Activated T-helper 17 cell treated with anti-CD3 and anti-CD28 coated beads, Interleukin-2, amount 50 U/mL, for 72 hours (primary cell): ENCODE measurements at regions not wholly inside any gene's neighbourhood (a gene's known extent, or its start where the extent isn't known, plus 50 kb on each side); places are given as distances from the start of the nearest gene placed in this dataset.

Source experiments
- ATAC-seq: fragments of 150-1000 bp; cut with Tn5 transposase; replicated peaks from 2 replicates; pipeline ENCODE4 v1.10.0; 2021; ENCODE audit warnings: mild to moderate bottlenecking, moderate library complexity
- H3K27ac Mint-ChIP-seq: one replicate; pipeline ENCODE4 v1.8.0; 2022; ENCODE audit warnings: mixed read lengths
- H3K27me3 Mint-ChIP-seq: one replicate; pipeline ENCODE4 v1.8.0; 2022; ENCODE audit warnings: mixed read lengths
- H3K36me3 Mint-ChIP-seq: one replicate; pipeline ENCODE4 v1.8.0; 2022; ENCODE audit warnings: low read depth, mild to moderate bottlenecking, mixed read lengths
- H3K4me1 Mint-ChIP-seq: one replicate; pipeline ENCODE4 v1.8.0; 2022; ENCODE audit warnings: mixed read lengths
- H3K4me3 Mint-ChIP-seq: one replicate; pipeline ENCODE4 v1.8.0; 2022; ENCODE audit warnings: mild to moderate bottlenecking, mixed read lengths
- H3K9me3 Mint-ChIP-seq: one replicate; pipeline ENCODE4 v1.8.0; 2022; ENCODE audit warnings: mixed read lengths

GRCh38 chr4:145381163-145381562, 100.5 kb upstream of the SMAD1 start:
- H3K9me3 Mint-ChIP-seq = no peaks in the 10 kb centered on the region
- no peaks in the 10 kb centered on the region for H3K36me3 Mint-ChIP-seq
- H3K27ac Mint-ChIP-seq = no peak overlapping the region
- H3K27me3 Mint-ChIP-seq = peaks cover 25% of the 10 kb centered on the region
- no peak for ATAC-seq
- no peaks in the 10 kb centered on the region for H3K4me1 Mint-ChIP-seq
- no peak overlapping the region for H3K4me3 Mint-ChIP-seq

GRCh38 chr4:145380123-145380522, 101.5 kb upstream of the SMAD1 start:
- no peaks in the 10 kb centered on the region for H3K9me3 Mint-ChIP-seq
- no peaks in the 10 kb centered on the region for H3K4me1 Mint-ChIP-seq
- no peaks in the 10 kb centered on the region for H3K36me3 Mint-ChIP-seq
- H3K4me3 Mint-ChIP-seq = no peak overlapping the region
- peaks cover 21% of the 10 kb centered on the region for H3K27me3 Mint-ChIP-seq
- H3K27ac Mint-ChIP-seq = no peak overlapping the region
- no peak for ATAC-seq

- Mint-ChIP-seq H3K36me3 (no peaks in the 10 kb centered on the region), H3K9me3 (no peaks in the 10 kb centered on the region), H3K27ac (no peak overlapping the region), H3K27me3 (peaks cover 9% of the 10 kb centered on the region), H3K4me1 (no peaks in the 10 kb centered on the region), H3K4me3 (no peak overlapping the region)
- ATAC-seq = no peak
Measured at GRCh38 chr4:145375416-145375815, 106.2 kb upstream of the SMAD1 start.

GRCh38 chr4:145352438-145353145, 129.1 kb upstream of the SMAD1 start:
- H3K9me3 Mint-ChIP-seq = no peaks in the 10 kb centered on the region
- no peak overlapping the region for H3K4me3 Mint-ChIP-seq
- no peaks in the 10 kb centered on the region for H3K4me1 Mint-ChIP-seq
- peaks cover 26% of the 10 kb centered on the region for H3K27me3 Mint-ChIP-seq
- H3K36me3 Mint-ChIP-seq = no peaks in the 10 kb centered on the region
- H3K27ac Mint-ChIP-seq = no peak overlapping the region
- no peak for ATAC-seq

GRCh38 chr4:145351922-145352321, 129.7 kb upstream of the SMAD1 start:
- Mint-ChIP-seq H3K4me3 (no peak overlapping the region), H3K4me1 (no peaks in the 10 kb centered on the region), H3K27me3 (peaks cover 25% of the 10 kb centered on the region), H3K9me3 (no peaks in the 10 kb centered on the region), H3K36me3 (no peaks in the 10 kb centered on the region), H3K27ac (no peak overlapping the region)
- no peak for ATAC-seq

GRCh38 chr4:145351162-145351561, 130.5 kb upstream of the SMAD1 start:
- ATAC-seq = no peak
- no peaks in the 10 kb centered on the region for H3K9me3 Mint-ChIP-seq

GRCh38 chr4:145348291-145348690, 133.4 kb upstream of the SMAD1 start:
- Mint-ChIP-seq H3K27ac (no peak overlapping the region), H3K4me1 (no peaks in the 10 kb centered on the region), H3K36me3 (no peaks in the 10 kb centered on the region), H3K27me3 (peaks cover 14% of the 10 kb centered on the region), H3K4me3 (no peak overlapping the region), H3K9me3 (no peaks in the 10 kb centered on the region)
- ATAC-seq = no peak

More at GRCh38 chr4:145351162-145351561, 130.5 kb upstream of the SMAD1 start:
- Mint-ChIP-seq H3K4me3 (no peak overlapping the region), H3K27ac (no peak overlapping the region), H3K36me3 (no peaks in the 10 kb centered on the region), H3K27me3 (peaks cover 18% of the 10 kb centered on the region), H3K4me1 (no peaks in the 10 kb centered on the region)

GRCh38 chr4:145347684-145348083, 134.0 kb upstream of the SMAD1 start:
- H3K4me3 Mint-ChIP-seq = no peak overlapping the region
- ATAC-seq = no peak
- H3K27ac Mint-ChIP-seq = no peak overlapping the region
- no peaks in the 10 kb centered on the region for H3K4me1 Mint-ChIP-seq
- H3K27me3 Mint-ChIP-seq = peaks cover 14% of the 10 kb centered on the region
- no peaks in the 10 kb centered on the region for H3K36me3 Mint-ChIP-seq
- no peaks in the 10 kb centered on the region for H3K9me3 Mint-ChIP-seq

GRCh38 chr4:145346081-145346480, 135.6 kb upstream of the SMAD1 start:
- peaks cover 8% of the 10 kb centered on the region for H3K27me3 Mint-ChIP-seq
- no peaks in the 10 kb centered on the region for H3K4me1 Mint-ChIP-seq
- H3K9me3 Mint-ChIP-seq = no peaks in the 10 kb centered on the region
- H3K36me3 Mint-ChIP-seq = no peaks in the 10 kb centered on the region
- no peak overlapping the region for H3K27ac Mint-ChIP-seq
- no peak for ATAC-seq
- H3K4me3 Mint-ChIP-seq = no peak overlapping the region

- no peak overlapping the region for H3K27ac Mint-ChIP-seq
- no peak overlapping the region for H3K4me3 Mint-ChIP-seq
Measured at GRCh38 chr4:145345401-145345800, 136.3 kb upstream of the SMAD1 start.

GRCh38 chr4:145341381-145341780, 140.3 kb upstream of the SMAD1 start:
- ATAC-seq = no peak
- no peak overlapping the region for H3K27ac Mint-ChIP-seq
- no peaks in the 10 kb centered on the region for H3K36me3 Mint-ChIP-seq
- no peaks in the 10 kb centered on the region for H3K9me3 Mint-ChIP-seq
- H3K4me1 Mint-ChIP-seq = no peaks in the 10 kb centered on the region
- H3K27me3 Mint-ChIP-seq = no peaks in the 10 kb centered on the region
- no peak overlapping the region for H3K4me3 Mint-ChIP-seq

More at GRCh38 chr4:145345401-145345800, 136.3 kb upstream of the SMAD1 start:
- no peaks in the 10 kb centered on the region for H3K36me3 Mint-ChIP-seq
- peaks cover 8% of the 10 kb centered on the region for H3K27me3 Mint-ChIP-seq
- no peaks in the 10 kb centered on the region for H3K4me1 Mint-ChIP-seq
- no peak for ATAC-seq
- no peaks in the 10 kb centered on the region for H3K9me3 Mint-ChIP-seq

GRCh38 chr4:145340071-145340675, 141.5 kb upstream of the SMAD1 start:
- no peaks in the 10 kb centered on the region for H3K36me3 Mint-ChIP-seq
- ATAC-seq = no peak
- no peaks in the 10 kb centered on the region for H3K9me3 Mint-ChIP-seq
- no peaks in the 10 kb centered on the region for H3K4me1 Mint-ChIP-seq
- H3K4me3 Mint-ChIP-seq = no peak overlapping the region
- no peak overlapping the region for H3K27ac Mint-ChIP-seq
- no peaks in the 10 kb centered on the region for H3K27me3 Mint-ChIP-seq

- H3K4me3 Mint-ChIP-seq = no peak overlapping the region
- no peak for ATAC-seq
- no peak overlapping the region for H3K27ac Mint-ChIP-seq
- H3K9me3 Mint-ChIP-seq = no peaks in the 10 kb centered on the region
- H3K4me1 Mint-ChIP-seq = no peaks in the 10 kb centered on the region
- no peaks in the 10 kb centered on the region for H3K36me3 Mint-ChIP-seq
- no peaks in the 10 kb centered on the region for H3K27me3 Mint-ChIP-seq
Measured at GRCh38 chr4:145339075-145339725, 142.5 kb upstream of the SMAD1 start.

GRCh38 chr4:145338568-145338967, 143.1 kb upstream of the SMAD1 start:
- H3K9me3 Mint-ChIP-seq = no peaks in the 10 kb centered on the region
- no peaks in the 10 kb centered on the region for H3K36me3 Mint-ChIP-seq
- no peaks in the 10 kb centered on the region for H3K27me3 Mint-ChIP-seq
- no peaks in the 10 kb centered on the region for H3K4me1 Mint-ChIP-seq
- no peak for ATAC-seq
- H3K4me3 Mint-ChIP-seq = no peak overlapping the region
- H3K27ac Mint-ChIP-seq = no peak overlapping the region

- H3K36me3 Mint-ChIP-seq = no peaks in the 10 kb centered on the region
- H3K4me1 Mint-ChIP-seq = no peaks in the 10 kb centered on the region
- H3K4me3 Mint-ChIP-seq = no peak overlapping the region
- H3K27me3 Mint-ChIP-seq = peaks cover 7% of the 10 kb centered on the region
- ATAC-seq = no peak
- H3K27ac Mint-ChIP-seq = no peak overlapping the region
- H3K9me3 Mint-ChIP-seq = no peaks in the 10 kb centered on the region
Measured at GRCh38 chr4:145337391-145337790, 144.3 kb upstream of the SMAD1 start.
